ENCODE measurements at regions not wholly inside any gene's neighbourhood (a gene's known extent, or its start where the extent isn't known, plus 50 kb on each side); places are given as distances from the start of the nearest gene placed in this dataset.
A peak's percentile ranks its signal among the peaks of the same experiment; 100 is the strongest.
"Not testable (repeated sequence)": the region's sequence is repeated elsewhere in the genome, so short reads cannot be mapped to it uniquely, and the experiment has no call there.

DNA sequence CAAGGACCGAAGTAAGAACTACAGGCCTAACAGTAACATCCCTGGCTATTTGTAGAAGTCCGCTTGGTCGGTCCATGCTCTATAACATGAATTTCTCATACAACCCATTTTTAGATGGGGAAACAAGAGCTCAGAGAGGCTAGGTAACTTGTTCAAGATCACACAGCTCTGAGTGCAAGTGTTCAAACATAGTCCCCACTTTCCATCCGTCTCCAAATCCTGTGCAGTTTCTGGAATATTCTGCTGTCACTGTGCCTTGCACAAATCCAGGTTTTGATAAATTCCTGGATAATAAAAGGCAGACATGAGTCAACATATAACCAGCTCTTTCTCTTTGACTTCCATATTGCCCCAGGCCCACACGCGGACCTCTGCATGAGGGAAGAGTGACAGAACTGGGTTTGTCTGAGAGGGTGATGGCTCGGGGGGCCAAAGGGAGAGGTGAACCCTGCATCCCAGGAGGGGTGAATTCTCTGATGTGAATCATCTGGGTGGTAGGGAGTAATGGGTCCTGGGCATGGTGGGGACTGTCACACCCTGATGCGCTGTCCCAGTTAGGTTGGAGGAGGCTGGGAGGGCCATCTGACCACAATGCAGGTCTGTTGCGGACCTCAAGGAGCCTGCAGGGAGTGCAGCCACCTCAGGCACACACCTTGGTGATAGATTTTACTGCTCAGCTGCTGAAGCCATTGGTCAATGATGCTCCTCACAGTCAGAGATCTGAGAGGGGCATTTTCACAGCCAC lies 162.2 kb downstream of the SMAD6 start:
- DNase-seq (ENCODE audit: low read depth in 2 of 3, low spot score in 2 of 3), result no peak

DNA sequence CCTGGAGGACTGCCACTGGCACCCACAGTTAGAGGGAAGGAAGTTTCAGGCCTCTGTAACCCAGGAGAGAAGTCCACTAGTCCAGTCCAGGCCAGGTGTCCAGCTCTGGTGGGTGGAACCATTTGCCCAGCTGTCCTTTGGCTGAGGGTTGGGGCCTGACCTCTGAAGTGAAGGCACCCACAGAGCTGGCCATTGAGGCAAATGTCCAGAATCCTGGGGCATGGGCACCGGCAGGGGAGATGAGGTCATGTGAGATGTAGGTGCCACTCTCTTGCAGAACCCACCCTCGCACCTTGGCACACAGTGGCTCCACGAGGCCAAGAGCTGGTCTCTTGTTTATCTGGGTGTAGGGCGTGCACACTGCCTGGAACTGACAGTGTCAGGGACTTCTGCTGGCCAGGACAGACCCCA lies 162.8 kb downstream of the SMAD6 start:
- no peak for DNase-seq (ENCODE audit: low read depth in 2 of 3, low spot score in 2 of 3)

DNA sequence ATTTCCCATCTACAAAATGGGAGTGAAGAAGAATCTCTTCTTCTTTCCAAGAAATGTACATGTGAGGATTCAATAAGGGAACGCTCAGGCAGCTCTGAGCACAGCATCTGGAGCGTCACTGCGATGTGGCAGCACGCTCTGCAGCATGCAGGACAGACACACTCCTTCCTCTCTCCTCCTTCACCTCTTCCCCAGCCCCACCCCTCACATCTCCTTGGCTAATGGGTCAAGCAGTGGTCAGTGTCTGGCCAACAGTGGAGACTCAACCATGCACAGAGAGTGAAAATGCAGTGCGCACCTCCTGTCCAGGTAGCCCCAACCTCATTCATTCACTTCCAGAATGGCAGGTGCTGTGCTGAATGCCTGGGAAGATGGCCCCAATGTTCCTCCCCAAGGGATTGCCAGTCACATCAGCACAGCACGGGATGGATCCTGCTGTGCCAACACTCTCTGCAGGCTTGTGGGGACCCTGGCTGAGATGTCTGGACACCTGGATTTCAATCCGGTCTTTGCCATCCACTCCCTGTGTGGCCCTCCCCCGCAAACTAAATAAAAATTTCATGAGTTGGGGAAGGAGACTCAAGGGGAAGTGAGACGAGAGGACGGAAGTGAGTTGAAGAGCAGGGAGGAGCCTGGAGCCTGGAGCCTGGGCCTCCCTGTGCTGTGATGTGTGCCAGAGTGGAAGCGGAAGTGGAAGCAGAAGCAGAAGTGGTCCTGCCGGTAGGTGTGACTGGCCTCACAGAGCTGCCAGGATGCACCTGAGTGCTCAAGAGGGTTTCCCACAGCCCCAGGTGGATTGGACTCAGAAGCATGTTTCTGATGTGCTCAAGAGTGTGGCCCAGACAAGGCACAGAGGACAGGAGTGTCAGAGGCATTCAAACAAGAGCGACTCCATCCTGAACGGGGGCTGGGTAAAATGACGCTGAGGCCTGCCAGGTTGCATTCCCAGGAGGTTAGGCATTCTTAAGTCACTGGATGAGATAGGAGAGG lies 163.9 kb downstream of the SMAD6 start:
- peak in 2 of 3 donors; percentile 54 to 80 for DNase-seq (ENCODE audit: low read depth in 2 of 3, low spot score in 2 of 3)

DNA sequence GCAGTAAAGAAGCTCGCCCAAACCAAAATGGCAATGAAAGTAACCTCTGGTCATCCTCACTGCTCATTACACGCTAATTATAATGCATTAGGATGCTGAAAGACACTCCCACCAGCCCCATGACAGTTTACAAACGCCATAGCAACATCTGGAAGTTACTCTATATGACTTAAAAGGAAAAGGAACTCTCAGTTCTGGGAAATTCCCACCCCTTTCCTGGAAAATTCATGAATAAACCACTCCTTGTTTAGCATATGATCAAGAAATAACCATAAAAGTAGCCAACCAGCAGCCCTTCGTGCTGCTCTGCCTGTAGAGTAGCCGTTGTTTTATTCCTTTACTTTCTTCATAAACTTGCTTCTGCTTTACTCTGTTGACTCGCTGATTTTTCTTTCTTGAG lies 164.6 kb downstream of the SMAD6 start:
- DNase-seq (ENCODE audit: low read depth in 2 of 3, low spot score in 2 of 3), result no peak

DNA sequence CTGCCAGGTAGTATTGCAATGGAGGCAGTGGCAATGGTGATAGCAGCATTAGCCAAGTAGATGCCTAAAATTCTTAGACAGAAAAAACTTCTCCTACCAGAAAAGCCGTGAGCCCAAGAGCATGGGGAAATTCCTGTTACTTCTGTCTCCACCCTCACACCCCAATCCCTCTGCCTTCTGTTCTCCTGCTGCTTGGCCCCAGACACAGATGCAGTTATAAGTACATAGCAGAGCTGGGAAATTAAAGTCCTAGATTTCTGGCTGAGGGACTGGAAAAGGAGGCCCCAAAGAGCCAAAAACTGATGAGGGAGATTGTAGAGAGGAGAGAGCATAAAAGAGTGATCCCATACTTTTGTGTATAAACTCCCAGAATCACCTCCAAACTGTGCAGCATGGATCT lies 166.9 kb downstream of the SMAD6 start:
- DNase-seq (ENCODE audit: low read depth in 2 of 3, low spot score in 2 of 3), result no peak

DNA sequence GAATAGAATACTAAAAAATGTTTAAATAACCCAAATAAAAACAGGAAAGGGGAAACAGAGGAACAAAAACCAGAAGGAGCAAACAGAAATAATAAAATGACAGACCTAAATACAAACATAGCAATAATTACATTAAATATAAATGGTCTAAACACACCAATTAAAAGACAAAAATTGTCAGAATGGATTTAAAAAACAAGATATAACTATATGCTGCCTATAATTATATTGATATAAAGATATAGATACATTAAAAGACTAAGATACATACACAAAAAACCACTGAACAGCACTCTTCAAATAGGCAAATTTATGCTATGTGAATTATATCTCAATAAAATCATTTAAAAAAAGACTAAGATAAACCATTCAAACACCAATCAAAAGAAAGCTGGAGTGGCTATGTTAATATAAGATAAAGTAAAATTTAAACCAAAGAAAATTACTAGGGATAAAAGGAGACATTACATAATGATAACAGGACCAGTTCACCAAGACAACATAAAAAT lies 168.9 kb downstream of the SMAD6 start:
- DNase-seq (ENCODE audit: low read depth in 2 of 3, low spot score in 2 of 3), result no peak

DNA sequence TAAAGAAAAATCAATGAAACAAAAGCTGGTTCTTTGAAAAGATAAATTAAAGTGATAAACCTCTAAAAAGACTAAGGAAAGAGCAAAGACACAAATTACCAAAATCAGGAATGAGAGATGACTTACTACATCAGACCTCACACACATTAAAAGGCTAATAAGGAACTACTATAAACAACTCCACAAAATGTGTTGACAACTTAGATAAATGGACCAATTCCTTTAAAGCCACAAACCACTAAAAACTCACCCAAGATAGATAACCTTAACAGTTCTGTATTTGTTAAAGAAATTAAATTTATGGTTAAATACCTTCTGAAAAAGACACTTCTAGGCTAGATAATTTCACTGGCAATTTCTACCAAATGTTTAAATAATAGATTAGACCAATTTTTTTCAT lies 170.4 kb downstream of the SMAD6 start:
- peak in 1 of 3 donors; percentile 39 for DNase-seq (ENCODE audit: low read depth in 2 of 3, low spot score in 2 of 3)

DNA sequence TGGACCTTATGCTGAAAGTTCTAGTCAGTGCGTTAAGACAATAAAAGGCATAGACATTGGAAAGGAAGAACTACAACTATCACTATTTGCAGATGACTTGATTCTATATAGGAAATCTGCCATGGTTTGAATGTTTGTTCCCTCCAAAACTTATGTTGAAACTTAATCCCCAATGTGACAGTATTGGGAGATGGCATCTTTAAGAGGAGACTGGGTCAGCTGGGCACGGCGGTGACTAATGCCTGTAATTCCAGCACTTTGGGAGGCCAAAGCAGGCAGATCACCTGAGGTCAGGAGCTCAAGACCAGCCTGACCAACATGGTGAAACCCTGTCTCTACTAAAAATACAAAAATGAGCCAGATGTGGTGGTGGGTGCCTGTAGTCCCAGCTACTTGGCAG lies 171.3 kb downstream of the SMAD6 start:
- not testable (repeated sequence) for DNase-seq (ENCODE audit: low read depth in 2 of 3, low spot score in 2 of 3)

DNA sequence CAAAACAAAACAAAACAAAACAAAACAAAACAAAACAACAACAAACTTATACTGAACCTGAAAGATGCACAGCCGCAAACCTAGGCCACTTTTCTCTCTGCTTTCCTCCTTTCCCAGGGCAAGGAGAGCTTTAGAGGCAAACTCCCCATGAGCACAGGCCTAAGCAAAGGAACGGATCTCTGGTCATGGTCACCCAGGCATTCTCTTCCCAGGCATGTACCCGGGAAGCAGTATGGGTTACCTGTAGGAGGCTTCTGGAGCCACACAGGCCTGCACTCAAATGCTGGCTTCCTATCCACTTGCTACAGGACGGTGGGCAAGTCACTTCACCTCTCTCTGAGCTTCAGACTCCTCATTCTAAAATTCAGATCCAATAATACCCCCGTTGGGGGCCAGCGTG lies 171.8 kb downstream of the SMAD6 start:
- DNase-seq (ENCODE audit: low read depth in 2 of 3, low spot score in 2 of 3), result no peak

DNA sequence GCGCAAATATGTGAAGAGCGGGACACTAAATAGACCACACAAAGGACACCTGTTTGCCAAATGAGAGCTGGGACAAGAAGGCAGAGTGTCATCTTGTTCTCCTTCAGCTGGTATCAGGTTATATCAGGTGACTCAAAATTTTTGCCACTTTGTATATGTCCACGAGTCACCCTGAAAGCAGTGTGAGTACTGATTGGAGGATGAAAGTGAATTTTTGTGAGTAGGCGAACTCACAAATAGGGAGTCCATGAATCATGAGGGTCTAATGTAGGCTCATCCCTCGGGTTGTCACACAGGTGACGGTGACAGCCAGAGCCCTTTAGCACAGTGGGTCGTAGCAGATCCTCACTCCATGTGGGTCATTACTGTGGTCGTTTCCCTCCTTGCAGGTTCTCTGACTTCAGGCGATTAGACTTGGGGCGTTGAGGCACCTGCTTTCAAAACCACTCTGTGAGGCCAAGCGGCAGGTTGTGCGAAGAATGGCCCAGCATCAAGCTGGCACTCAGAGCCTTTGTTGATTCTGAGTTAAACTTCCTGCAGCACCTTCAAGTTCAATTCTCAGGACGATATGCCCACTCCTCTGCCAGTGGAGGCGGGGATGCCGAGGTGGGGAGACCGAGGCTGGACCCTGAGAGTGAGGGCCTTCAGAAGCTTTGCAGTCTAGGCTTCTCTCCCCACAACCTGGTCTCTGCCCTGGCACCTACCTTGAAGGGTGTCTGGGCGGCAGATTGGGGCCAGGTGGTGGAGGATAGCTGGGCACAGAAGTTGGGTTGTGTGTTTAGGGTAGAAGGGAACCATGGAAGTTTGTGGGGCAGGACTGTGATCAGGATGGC lies 173.8 kb downstream of the SMAD6 start:
- DNase-seq (ENCODE audit: low read depth in 2 of 3, low spot score in 2 of 3), result no peak

DNA sequence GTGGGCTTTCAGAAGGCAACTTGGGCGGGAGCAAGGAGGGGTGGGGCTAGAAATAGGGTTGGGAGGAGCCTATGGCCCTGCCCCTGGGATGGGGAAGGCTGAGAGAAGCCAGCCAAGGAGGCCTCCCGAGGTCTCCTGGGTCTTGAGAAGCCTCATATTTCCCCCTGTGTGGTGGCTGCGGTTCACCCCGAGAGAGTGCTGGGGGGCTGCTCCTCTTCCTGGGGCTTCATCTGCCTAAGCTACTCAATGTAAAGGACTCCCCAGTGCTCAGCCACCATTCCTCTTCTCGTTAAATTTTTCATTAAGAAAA lies 174.3 kb downstream of the SMAD6 start:
- no peak for DNase-seq (ENCODE audit: low read depth in 2 of 3, low spot score in 2 of 3)

DNA sequence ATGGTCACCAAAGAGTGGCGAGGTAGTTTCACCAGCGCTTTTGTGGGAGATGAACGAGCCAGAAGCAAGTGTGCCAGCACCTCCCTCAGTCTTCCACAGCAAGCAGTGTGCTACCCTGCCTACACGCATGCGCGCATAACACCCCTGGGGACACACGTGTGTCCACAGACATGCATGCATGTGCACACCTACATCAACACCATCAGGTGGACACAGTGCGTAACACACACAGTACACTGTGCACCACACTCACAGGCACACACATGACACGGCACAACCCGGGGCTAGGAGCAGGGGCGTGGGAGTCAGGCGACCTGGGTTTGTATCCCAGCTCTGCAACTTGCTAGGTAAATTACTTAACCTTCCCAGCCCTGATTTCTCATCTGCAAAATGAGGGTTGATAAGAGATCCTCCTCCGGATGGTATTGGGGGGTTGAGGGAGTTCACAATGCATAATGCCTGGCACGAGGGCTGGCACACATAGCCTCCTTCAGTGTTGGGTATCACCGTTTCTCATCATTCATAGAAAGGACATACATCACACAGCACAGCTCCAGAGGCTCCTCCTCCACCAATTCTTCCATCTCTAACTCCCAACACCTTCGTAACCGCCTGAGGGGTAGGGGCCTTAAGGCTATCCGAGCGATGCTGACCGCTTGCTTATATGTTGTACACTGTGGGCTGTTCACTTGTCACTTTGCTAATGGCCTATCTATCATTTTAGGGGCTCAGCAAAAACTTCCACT lies 174.9 kb downstream of the SMAD6 start:
- no peak for DNase-seq (ENCODE audit: low read depth in 2 of 3, low spot score in 2 of 3)

DNA sequence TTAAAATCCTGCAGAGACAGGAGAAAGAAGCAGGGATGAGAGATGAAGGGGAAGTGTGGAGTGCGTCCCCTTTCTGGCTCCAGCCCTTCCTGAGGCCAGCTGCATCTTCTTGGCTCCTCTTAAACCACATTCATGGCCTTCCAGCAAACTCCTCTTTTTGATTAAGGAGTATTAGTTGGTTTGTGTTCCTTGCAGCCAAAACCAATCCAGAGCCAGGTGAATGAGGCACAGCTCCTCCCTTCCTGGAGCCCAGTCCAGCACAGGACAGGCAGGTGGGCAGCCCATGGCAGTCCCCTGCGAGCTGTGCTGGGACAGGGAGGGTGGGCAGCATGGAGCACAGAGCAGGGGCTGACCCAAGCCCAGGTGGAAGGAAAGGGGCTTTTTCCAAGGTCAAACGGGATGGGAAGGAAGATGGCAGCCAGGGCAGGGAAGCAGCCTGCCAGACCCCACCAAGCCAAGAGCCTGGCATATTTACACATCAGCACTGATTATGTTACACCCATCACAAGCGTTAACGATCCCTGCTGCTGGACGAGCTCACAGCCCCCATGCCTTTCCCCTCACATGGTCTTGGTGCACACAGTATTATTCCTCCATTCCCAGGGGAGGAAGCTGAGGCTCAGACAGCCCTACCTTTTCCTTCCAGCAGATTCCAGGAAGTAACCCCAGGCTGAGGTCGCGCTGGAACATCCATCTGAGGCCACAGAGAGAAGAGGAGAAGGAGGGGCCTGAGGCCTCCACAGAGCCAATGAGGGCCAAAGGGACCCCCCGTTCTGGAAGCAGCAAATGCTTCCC lies 175.6 kb downstream of the SMAD6 start:
- DNase-seq (ENCODE audit: low read depth in 2 of 3, low spot score in 2 of 3), result no peak

DNA sequence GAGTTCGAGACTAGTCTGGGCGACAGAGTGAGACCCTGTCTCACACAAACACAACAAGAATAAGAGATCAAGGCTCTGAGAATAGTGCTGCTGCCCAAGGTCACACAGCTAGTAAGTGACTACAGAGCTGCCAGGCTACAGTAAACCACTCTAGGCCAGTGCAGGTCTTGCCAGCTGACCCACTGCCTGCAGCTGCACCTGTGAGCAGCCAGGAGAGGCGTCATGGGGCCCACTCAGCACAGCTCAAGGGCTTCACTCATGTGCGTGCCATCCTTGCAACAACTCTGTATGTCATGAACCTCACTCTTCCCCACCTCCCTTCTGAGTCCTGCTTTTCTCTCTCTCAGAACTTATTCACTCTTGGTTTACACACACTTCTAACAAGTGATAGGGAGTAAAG lies 176.7 kb downstream of the SMAD6 start:
- no peak for DNase-seq (ENCODE audit: low read depth in 2 of 3, low spot score in 2 of 3)

DNA sequence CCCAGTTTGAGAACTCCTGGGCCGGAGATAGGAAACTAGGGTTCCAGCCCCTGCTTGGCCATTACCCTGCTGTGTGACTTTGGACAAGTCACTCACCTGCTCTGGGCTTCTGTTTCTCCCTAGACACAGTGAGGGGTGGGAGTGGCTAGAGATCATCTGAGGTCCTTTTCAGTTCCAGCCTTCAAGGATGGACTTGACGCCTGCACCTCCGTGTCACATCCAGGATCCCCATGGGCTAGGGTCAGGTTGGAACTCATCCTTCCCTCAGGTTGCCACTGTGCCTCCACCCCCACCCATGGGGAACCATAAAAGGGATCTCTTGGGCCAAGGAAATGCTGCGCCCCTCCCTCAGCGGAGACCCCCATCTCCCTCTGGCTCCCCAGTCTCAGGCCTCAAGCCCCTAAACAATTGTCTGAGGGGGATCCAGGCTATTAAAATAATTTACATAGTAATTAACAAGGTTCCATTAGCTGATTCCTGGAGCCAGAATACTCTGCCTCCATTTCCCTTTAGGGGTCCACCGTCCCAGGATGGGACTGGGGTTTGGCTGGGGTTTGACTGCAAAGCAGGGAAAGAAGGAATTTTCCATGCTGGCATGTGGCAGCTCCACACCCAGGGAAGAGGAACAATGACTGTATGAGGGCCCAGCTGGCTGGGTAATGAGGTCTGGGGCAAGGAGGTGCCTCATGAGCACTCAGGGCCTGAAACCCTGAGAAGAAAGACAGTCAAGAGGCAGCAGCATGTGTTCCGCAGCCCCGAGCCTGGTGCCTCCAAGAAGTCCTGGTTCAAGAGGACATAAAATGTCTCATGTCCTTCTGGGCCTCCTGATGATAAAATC lies 177.7 kb downstream of the SMAD6 start:
- no peak for DNase-seq (ENCODE audit: low read depth in 2 of 3, low spot score in 2 of 3)

DNA sequence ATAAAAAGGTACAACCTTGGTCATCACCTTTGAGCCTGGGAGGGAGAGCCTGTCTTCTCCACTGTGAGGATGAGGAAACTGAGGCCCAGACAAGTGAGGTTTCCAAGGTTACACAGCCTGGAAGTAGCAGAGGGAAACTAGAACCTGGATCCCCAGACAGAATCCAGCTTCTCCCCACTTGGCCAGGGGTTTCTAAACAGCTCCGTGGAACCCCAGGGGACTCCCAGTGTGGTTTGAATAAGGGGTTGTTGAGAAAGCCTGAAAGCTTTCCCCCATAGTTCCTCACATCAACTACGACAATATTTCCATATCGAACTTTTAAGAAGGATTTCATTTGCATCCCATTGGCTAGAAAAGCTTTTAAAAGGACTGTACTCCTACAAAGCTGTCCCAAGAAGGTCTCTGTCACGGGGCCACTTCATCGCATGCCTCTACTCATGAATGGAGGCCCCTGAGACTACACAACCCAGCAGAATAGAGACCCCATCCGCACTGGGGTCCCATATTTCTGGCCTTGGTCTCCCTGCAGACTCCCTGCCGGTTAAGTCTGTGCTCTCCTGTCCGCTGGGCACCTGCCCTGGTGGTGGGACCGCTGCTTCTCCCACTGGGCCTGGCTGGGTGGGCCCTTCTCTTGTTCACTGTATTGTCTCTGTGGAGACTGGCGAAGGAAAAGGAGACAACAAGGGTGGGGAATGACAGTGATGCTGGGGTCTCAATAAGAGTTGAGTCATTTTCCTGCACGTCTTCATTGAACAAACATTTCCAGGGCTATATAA lies 178.5 kb downstream of the SMAD6 start:
- no peak for DNase-seq (ENCODE audit: low read depth in 2 of 3, low spot score in 2 of 3)

DNA sequence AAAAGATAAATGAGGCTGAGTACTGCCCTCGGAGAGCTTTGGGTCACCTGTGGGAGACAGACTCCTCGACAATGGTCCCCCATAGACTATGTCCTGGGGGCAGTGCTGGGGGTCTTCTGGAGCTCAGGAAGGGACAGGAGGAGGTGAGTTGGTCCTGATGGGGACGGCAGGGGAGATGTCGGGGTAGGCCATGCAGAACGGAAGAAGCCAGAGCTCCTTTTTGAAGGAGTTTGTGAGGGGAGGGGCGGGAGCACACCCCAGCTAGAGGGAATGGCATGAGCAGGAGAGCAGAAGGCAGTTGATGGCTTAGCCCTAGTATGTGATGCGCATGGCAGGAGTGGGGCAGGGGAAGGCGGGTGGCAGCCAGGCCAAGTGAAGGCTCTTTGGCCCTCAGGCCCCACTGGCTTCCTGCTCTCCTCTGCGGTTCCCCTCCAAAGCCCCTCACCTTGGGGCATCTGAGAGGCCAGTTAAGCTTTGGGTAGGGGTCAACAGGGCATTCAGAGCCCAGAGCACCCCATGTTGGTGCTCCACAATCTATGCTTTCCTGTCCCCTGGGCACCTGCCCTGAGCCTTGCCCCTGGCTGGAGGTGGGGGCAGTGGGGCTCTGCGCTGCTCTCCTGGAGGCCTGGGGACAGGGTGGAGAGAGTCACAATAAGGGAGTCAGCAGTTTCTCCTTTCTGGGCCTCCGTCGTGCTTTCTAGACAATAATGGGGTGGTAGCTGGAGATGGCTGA lies 179.3 kb downstream of the SMAD6 start:
- no peak for DNase-seq (ENCODE audit: low read depth in 2 of 3, low spot score in 2 of 3)

Data from hematopoietic multipotent progenitor cell (in vitro differentiated cells).